Neural cell (in vitro differentiated cells): ENCODE measurements at regions not wholly inside any gene's neighbourhood (a gene's known extent, or its start where the extent isn't known, plus 50 kb on each side); places are given as distances from the start of the nearest gene placed in this dataset.

Source experiments
- H2AFZ ChIP-seq: fragments of 200-600, 300-800 bp; sonication (generic), shearing (Covaris generic); 2 replicates; pipeline ENCODE4 v1.6.0; 2014; ENCODE audit warnings: low read depth, mild to moderate bottlenecking, antibody characterized with exemption, low read length, moderate library complexity
- H3F3A ChIP-seq: fragments of 200-600 bp; shearing (Covaris generic); 2 replicates; pipeline ENCODE4 v1.6.1; 2016; ENCODE audit warnings: mild to moderate bottlenecking, moderate library complexity, mixed read lengths, antibody characterized with exemption, low read length; ENCODE audit not compliant: insufficient read depth, poor library complexity, severe bottlenecking
- H3K27ac ChIP-seq: fragments of 200-600, 300-800 bp; sonication (generic), shearing (Covaris generic); 2 replicates; pipeline ENCODE4 v1.5.1; 2014; ENCODE audit warnings: mild to moderate bottlenecking, low read length, moderate library complexity
- H3K27me3 ChIP-seq: fragments of 300-800, 200-600 bp; sonication (generic), shearing (Covaris generic); 2 replicates; pipeline ENCODE4 v1.6.0; 2014; ENCODE audit warnings: mild to moderate bottlenecking, low read depth, low read length, moderate library complexity; ENCODE audit not compliant: insufficient read depth
- H3K36me3 ChIP-seq: fragments of 300-800, 200-600 bp; sonication (generic), shearing (Covaris generic); 2 replicates; pipeline ENCODE4 v1.5.1; 2014; ENCODE audit warnings: mild to moderate bottlenecking, antibody characterized with exemption, low read length, moderate library complexity; ENCODE audit not compliant: insufficient read depth
- H3K4me2 ChIP-seq: fragments of 300-800, 200-600 bp; sonication (generic), shearing (Covaris generic); 2 replicates; pipeline ENCODE4 v1.6.0; 2014; ENCODE audit warnings: mild to moderate bottlenecking, low read length
- H3K4me3 ChIP-seq: fragments of 300-800, 200-600 bp; sonication (generic), shearing (Covaris generic); 2 replicates; pipeline ENCODE4 v1.5.1; 2014; ENCODE audit warnings: mild to moderate bottlenecking, low read length, moderate library complexity
- H3K79me2 ChIP-seq: fragments of 200-600 bp; shearing (Covaris generic); replicated peaks from 2 replicates; pipeline ENCODE4 v1.6.0; 2014; ENCODE audit warnings: mild to moderate bottlenecking, low read length, moderate library complexity; ENCODE audit not compliant: insufficient read depth
- H3K9ac ChIP-seq: fragments of 300-800, 200-600 bp; sonication (generic), shearing (Covaris generic); 2 replicates; pipeline ENCODE4 v1.6.1; 2016; ENCODE audit warnings: mild to moderate bottlenecking, low read length, mixed read lengths
- H3K9me2 ChIP-seq: fragments of 200-600 bp; shearing (Covaris generic); 2 replicates; pipeline ENCODE4 v1.6.1; 2016; ENCODE audit warnings: mild to moderate bottlenecking, low read length, mixed read lengths; ENCODE audit not compliant: insufficient read depth
- H3K9me3 ChIP-seq: fragments of 200-600, 300-800 bp; sonication (generic), shearing (Covaris generic); 2 replicates; pipeline ENCODE4 v1.6.1; 2016; ENCODE audit warnings: mild to moderate bottlenecking, mixed run types, low read length, moderate library complexity, mixed read lengths
- H4K20me1 ChIP-seq: fragments of 200-600 bp; shearing (Covaris generic); 2 replicates; pipeline ENCODE4 v1.6.1; 2016; ENCODE audit warnings: mild to moderate bottlenecking, mixed run types; ENCODE audit not compliant: insufficient read depth
- CTCF ChIP-seq: fragments of 450-650 bp; IDR thresholded peaks from 2 replicates; pipeline ENCODE4 v1.5.1; 2014; ENCODE audit warnings: antibody characterized with exemption, mild to moderate bottlenecking, moderate library complexity; ENCODE audit not compliant: poor library complexity, severe bottlenecking
- EP300 ChIP-seq: fragments of 450-650 bp; conservative IDR thresholded peaks from 2 replicates; pipeline ENCODE4 v1.6.1; 2014; ENCODE audit warnings: antibody characterized with exemption, mild to moderate bottlenecking, moderate library complexity; ENCODE audit not compliant: poor library complexity, severe bottlenecking
- EZH2 ChIP-seq: fragments of 200-600, 300-800 bp; shearing (Covaris generic), sonication (generic); IDR thresholded peaks from 2 replicates; pipeline ENCODE4 v1.6.1; 2014; ENCODE audit warnings: antibody characterized with exemption, low read length, borderline replicate concordance, mild to moderate bottlenecking; ENCODE audit not compliant: insufficient read depth, poor library complexity, severe bottlenecking
- MXI1 ChIP-seq: fragments of 450-650 bp; conservative IDR thresholded peaks from 2 replicates; pipeline ENCODE4 v1.6.1; 2014; ENCODE audit warnings: antibody characterized with exemption, mild to moderate bottlenecking; ENCODE audit not compliant: poor library complexity, severe bottlenecking
- POLR2AphosphoS5 ChIP-seq: IDR thresholded peaks from 2 replicates; pipeline ENCODE4 v1.6.1; 2012
- RAD21 ChIP-seq: fragments of 450-650 bp; conservative IDR thresholded peaks from 2 replicates; pipeline ENCODE4 v1.6.1; 2014; ENCODE audit warnings: antibody characterized with exemption, mild to moderate bottlenecking, moderate library complexity
- REST ChIP-seq: IDR thresholded peaks from 2 replicates; pipeline ENCODE4 v1.6.1; 2012; ENCODE audit warnings: borderline replicate concordance
- SMC3 ChIP-seq: fragments of 450-650 bp; conservative IDR thresholded peaks from 2 replicates; pipeline ENCODE4 v1.6.1; 2014; ENCODE audit warnings: antibody characterized with exemption, mild to moderate bottlenecking, moderate library complexity; ENCODE audit not compliant: poor library complexity
- TAF1 ChIP-seq: IDR thresholded peaks from 2 replicates; pipeline ENCODE4 v1.6.1; 2012; ENCODE audit warnings: low read depth

- TF ChIP-seq POLR2AphosphoS5 (no peak), RAD21 (no peak), EZH2 (no peak), MXI1 (no peak), REST (no peak), TAF1 (no peak), CTCF (no peak), EP300 (no peak), SMC3 (no peak)
- no peaks in the 10 kb centered on the region for H3K36me3 ChIP-seq
These were observed 56.6 kb downstream of the HLA-G start for GRCh38 chr6:29884261-29884660.

GRCh38 chr6:29886701-29887100, 55.6 kb upstream of the HLA-A start:
- no peaks in the 10 kb centered on the region for H3K36me3 ChIP-seq
- H3F3A ChIP-seq: no peaks in the 10 kb centered on the region
- H2AFZ ChIP-seq: no peak overlapping the region
- peaks cover 30% of the 10 kb centered on the region for H3K27me3 ChIP-seq
- no peaks in the 10 kb centered on the region for H3K9me2 ChIP-seq
- no peak overlapping the region for H3K27ac ChIP-seq
- TF ChIP-seq SMC3 (no peak), EZH2 (no peak), EP300 (no peak), RAD21 (no peak), POLR2AphosphoS5 (no peak), MXI1 (no peak), REST (no peak), CTCF (no peak), TAF1 (no peak)
- H3K4me3 ChIP-seq: no peak overlapping the region
- no peak overlapping the region for H3K4me2 ChIP-seq
- no peaks in the 10 kb centered on the region for H3K9me3 ChIP-seq
- H3K79me2 ChIP-seq: no peaks in the 10 kb centered on the region
- H3K9ac ChIP-seq: no peak overlapping the region
- no peaks in the 10 kb centered on the region for H4K20me1 ChIP-seq

More at GRCh38 chr6:29884261-29884660, 56.6 kb downstream of the HLA-G start:
- Histone ChIP-seq H4K20me1 (no peaks in the 10 kb centered on the region), H3K27ac (no peak overlapping the region), H3K27me3 (peaks cover 30% of the 10 kb centered on the region), H3F3A (no peaks in the 10 kb centered on the region), H3K4me3 (no peak overlapping the region), H3K4me2 (no peak overlapping the region), H3K79me2 (no peaks in the 10 kb centered on the region), H3K9ac (no peak overlapping the region), H3K9me3 (no peaks in the 10 kb centered on the region), H2AFZ (no peak overlapping the region), H3K9me2 (no peaks in the 10 kb centered on the region)
